Activated T-helper 2 cell treated with anti-CD3 and anti-CD28 coated beads, Interferon-gamma antibody, Interleukin-2, Interleukin-4, amounts not matched to agents 10 μg/mL and 5 μg/mL and 100 μg/mL, durations not matched to agents 14 hours and 24 hours and 36 hours (primary cell): ENCODE measurements at regions not wholly inside any gene's neighbourhood (a gene's known extent, or its start where the extent isn't known, plus 50 kb on each side); places are given as distances from the start of the nearest gene placed in this dataset.

Experiments
- DNase-seq: peaks from one replicate; pipeline ENCODE4 v3.0.0; 2021; ENCODE audit warnings: low spot score
- H3K27ac Mint-ChIP-seq: one replicate; pipeline ENCODE4 v1.8.0; 2021; ENCODE audit warnings: mixed read lengths
- H3K27me3 Mint-ChIP-seq: one replicate; pipeline ENCODE4 v1.8.0; 2021; ENCODE audit warnings: low read depth, mixed read lengths
- H3K36me3 Mint-ChIP-seq: one replicate; pipeline ENCODE4 v1.8.0; 2021; ENCODE audit warnings: low read depth, mixed read lengths
- H3K4me1 Mint-ChIP-seq: one replicate; pipeline ENCODE4 v1.8.0; 2021; ENCODE audit warnings: low read depth, mixed read lengths
- H3K4me3 Mint-ChIP-seq: one replicate; pipeline ENCODE4 v1.8.0; 2021; ENCODE audit warnings: low read depth, mild to moderate bottlenecking, moderate library complexity, mixed read lengths
- H3K9me3 Mint-ChIP-seq: one replicate; pipeline ENCODE4 v1.8.0; 2021; ENCODE audit warnings: mixed read lengths
- intact Hi-C: fragments of 100-400 bp; cut with micrococcal nuclease; formaldehyde crosslinking; loops from one replicate; pipeline ENCODE4 v1.15.1; 2023

- peaks cover 1% of the 10 kb centered on the region for H3K4me1 Mint-ChIP-seq
- H3K36me3 Mint-ChIP-seq, result no peaks in the 10 kb centered on the region
- intact Hi-C loops, result no loop called here
- H3K27ac Mint-ChIP-seq, result no peak overlapping the region
- no peaks in the 10 kb centered on the region for H3K9me3 Mint-ChIP-seq
- H3K4me3 Mint-ChIP-seq, result no peak overlapping the region
- DNase-seq, result no peak
- H3K27me3 Mint-ChIP-seq, result peaks cover 4% of the 10 kb centered on the region
Observed at GRCh38 chr11:116065986-116066385, 561.8 kb upstream of the CADM1 start.

- Mint-ChIP-seq H3K27me3 (peaks cover 3% of the 10 kb centered on the region), H3K36me3 (no peaks in the 10 kb centered on the region), H3K9me3 (no peaks in the 10 kb centered on the region), H3K27ac (no peak overlapping the region), H3K4me1 (peaks cover 1% of the 10 kb centered on the region), H3K4me3 (no peak overlapping the region)
- intact Hi-C loops, result no loop called here
- no peak for DNase-seq
Observed at GRCh38 chr11:116065191-116065895, 561.1 kb upstream of the CADM1 start.

- Mint-ChIP-seq H3K27me3 (no peaks in the 10 kb centered on the region), H3K9me3 (no peaks in the 10 kb centered on the region), H3K27ac (no peak overlapping the region), H3K36me3 (no peaks in the 10 kb centered on the region), H3K4me1 (peaks cover 1% of the 10 kb centered on the region), H3K4me3 (no peak overlapping the region)
- intact Hi-C loops, result no loop called here
- DNase-seq, result no peak
Observed at GRCh38 chr11:116062490-116063171, 558.4 kb upstream of the CADM1 start.

- H3K27ac Mint-ChIP-seq, result no peak overlapping the region
- H3K9me3 Mint-ChIP-seq, result no peaks in the 10 kb centered on the region
- no peak for DNase-seq
- intact Hi-C loops, result no loop called here
- H3K36me3 Mint-ChIP-seq, result no peaks in the 10 kb centered on the region
- H3K4me1 Mint-ChIP-seq, result peaks cover 1% of the 10 kb centered on the region
- H3K4me3 Mint-ChIP-seq, result no peak overlapping the region
- no peaks in the 10 kb centered on the region for H3K27me3 Mint-ChIP-seq
Observed at GRCh38 chr11:116062129-116062489, 557.9 kb upstream of the CADM1 start.

- intact Hi-C loops, result no loop called here
- H3K27me3 Mint-ChIP-seq, result peaks cover 1% of the 10 kb centered on the region
- DNase-seq, result no peak
- no peak overlapping the region for H3K27ac Mint-ChIP-seq
- H3K4me3 Mint-ChIP-seq, result no peak overlapping the region
- H3K4me1 Mint-ChIP-seq, result peaks cover 1% of the 10 kb centered on the region
- H3K36me3 Mint-ChIP-seq, result no peaks in the 10 kb centered on the region
- H3K9me3 Mint-ChIP-seq, result no peaks in the 10 kb centered on the region
Observed at GRCh38 chr11:116061322-116061721, 557.1 kb upstream of the CADM1 start.

GRCh38 chr11:116059919-116060318 lies 555.7 kb upstream of the CADM1 start:
- Mint-ChIP-seq H3K36me3 (no peaks in the 10 kb centered on the region), H3K27me3 (peaks cover 2% of the 10 kb centered on the region), H3K4me3 (no peak overlapping the region), H3K4me1 (peaks cover 1% of the 10 kb centered on the region), H3K27ac (no peak overlapping the region), H3K9me3 (no peaks in the 10 kb centered on the region)
- DNase-seq, result no peak
- intact Hi-C loops, result no loop called here

- no peaks in the 10 kb centered on the region for H3K9me3 Mint-ChIP-seq
- no peak overlapping the region for H3K27ac Mint-ChIP-seq
- H3K4me1 Mint-ChIP-seq, result no peaks in the 10 kb centered on the region
- H3K27me3 Mint-ChIP-seq, result peaks cover 2% of the 10 kb centered on the region
- intact Hi-C loops, result no loop called here
- no peaks in the 10 kb centered on the region for H3K36me3 Mint-ChIP-seq
- DNase-seq, result no peak
- H3K4me3 Mint-ChIP-seq, result no peak overlapping the region
Observed at GRCh38 chr11:116057000-116057399, 552.8 kb upstream of the CADM1 start.

GRCh38 chr11:116055064-116055463 lies 550.8 kb upstream of the CADM1 start:
- Mint-ChIP-seq H3K9me3 (no peaks in the 10 kb centered on the region), H3K36me3 (no peaks in the 10 kb centered on the region), H3K4me1 (no peaks in the 10 kb centered on the region), H3K27me3 (peaks cover 2% of the 10 kb centered on the region), H3K4me3 (no peak overlapping the region), H3K27ac (no peak overlapping the region)
- intact Hi-C loops, result no loop called here
- no peak for DNase-seq

GRCh38 chr11:116053548-116053919 lies 549.3 kb upstream of the CADM1 start:
- Mint-ChIP-seq H3K27me3 (peaks cover 2% of the 10 kb centered on the region), H3K36me3 (no peaks in the 10 kb centered on the region), H3K27ac (no peak overlapping the region), H3K4me1 (no peaks in the 10 kb centered on the region), H3K9me3 (no peaks in the 10 kb centered on the region), H3K4me3 (no peak overlapping the region)
- DNase-seq, result no peak
- intact Hi-C loops, result no loop called here

- H3K27me3 Mint-ChIP-seq, result peaks cover 2% of the 10 kb centered on the region
- H3K4me1 Mint-ChIP-seq, result no peaks in the 10 kb centered on the region
- H3K36me3 Mint-ChIP-seq, result no peaks in the 10 kb centered on the region
- intact Hi-C loops, result no loop called here
- DNase-seq, result no peak
- H3K9me3 Mint-ChIP-seq, result no peaks in the 10 kb centered on the region
- H3K27ac Mint-ChIP-seq, result no peak overlapping the region
- H3K4me3 Mint-ChIP-seq, result no peak overlapping the region
Observed at GRCh38 chr11:116052603-116053547, 548.7 kb upstream of the CADM1 start.

- DNase-seq, result no peak
- H3K27ac Mint-ChIP-seq, result no peak overlapping the region
- no peaks in the 10 kb centered on the region for H3K4me1 Mint-ChIP-seq
- H3K9me3 Mint-ChIP-seq, result no peaks in the 10 kb centered on the region
- peaks cover 2% of the 10 kb centered on the region for H3K27me3 Mint-ChIP-seq
- intact Hi-C loops, result no loop called here
- H3K36me3 Mint-ChIP-seq, result no peaks in the 10 kb centered on the region
- H3K4me3 Mint-ChIP-seq, result no peak overlapping the region
Observed at GRCh38 chr11:116051494-116051893, 547.3 kb upstream of the CADM1 start.

GRCh38 chr11:116049383-116049782 lies 545.2 kb upstream of the CADM1 start:
- Mint-ChIP-seq H3K27me3 (no peaks in the 10 kb centered on the region), H3K4me1 (no peaks in the 10 kb centered on the region), H3K27ac (no peak overlapping the region), H3K9me3 (no peaks in the 10 kb centered on the region), H3K4me3 (no peak overlapping the region), H3K36me3 (no peaks in the 10 kb centered on the region)
- intact Hi-C loops, result no loop called here
- DNase-seq, result no peak

- H3K4me3 Mint-ChIP-seq, result no peak overlapping the region
- no peaks in the 10 kb centered on the region for H3K9me3 Mint-ChIP-seq
- H3K4me1 Mint-ChIP-seq, result no peaks in the 10 kb centered on the region
- no peak for DNase-seq
- no peaks in the 10 kb centered on the region for H3K36me3 Mint-ChIP-seq
- H3K27ac Mint-ChIP-seq, result no peak overlapping the region
- intact Hi-C loops, result no loop called here
- no peaks in the 10 kb centered on the region for H3K27me3 Mint-ChIP-seq
Observed at GRCh38 chr11:116046127-116046526, 541.9 kb upstream of the CADM1 start.
